ENCODE measurements at regions not wholly inside any gene's neighbourhood (a gene's known extent, or its start where the extent isn't known, plus 50 kb on each side); places are given as distances from the start of the nearest gene placed in this dataset.
"Not testable (repeated sequence)": the region's sequence is repeated elsewhere in the genome, so short reads cannot be mapped to it uniquely, and the experiment has no call there.

DNA sequence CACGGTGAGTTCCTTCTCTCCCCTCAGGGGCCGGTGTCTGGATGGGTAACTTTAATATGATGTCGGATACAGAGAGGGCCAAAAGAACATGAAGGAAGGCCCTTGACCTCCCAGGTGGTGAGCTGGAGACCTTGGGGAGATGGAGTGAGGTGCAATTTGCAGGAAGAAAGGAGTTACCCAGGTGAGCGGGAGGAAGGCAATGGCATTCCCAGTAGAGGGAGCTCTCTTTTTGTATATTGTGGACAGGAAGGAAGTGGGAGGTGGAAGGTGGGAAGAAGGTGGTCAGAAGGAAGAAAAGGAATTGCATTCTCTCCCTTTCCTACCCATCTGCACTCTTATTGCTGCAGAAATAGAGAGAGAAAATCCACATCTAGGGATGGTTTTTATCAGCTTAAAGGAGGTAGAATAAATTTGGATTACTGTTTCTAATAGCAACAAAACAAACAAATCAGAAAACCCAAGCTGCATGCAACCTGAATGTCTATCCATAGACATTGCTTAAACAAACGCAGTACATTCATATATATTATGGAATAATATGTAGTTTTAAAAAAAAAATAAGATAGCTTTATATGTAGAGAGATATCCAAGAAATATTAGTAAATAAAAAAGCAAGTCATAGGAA lies 169.0 kb upstream of the TSC22D2 start:
- H3K27ac Mint-ChIP-seq = no peak overlapping the region
- H3K27me3 Mint-ChIP-seq = peaks cover 1% of the 10 kb centered on the region
- peaks cover 0 to under 1% (median 0%) of the 10 kb centered on the region in 3 donors for H3K4me1 Mint-ChIP-seq
- H3K9me3 Mint-ChIP-seq = no peaks in the 10 kb centered on the region
- no peak overlapping the region for H3K4me3 Mint-ChIP-seq
- H3K36me3 Mint-ChIP-seq = no peaks in the 10 kb centered on the region

DNA sequence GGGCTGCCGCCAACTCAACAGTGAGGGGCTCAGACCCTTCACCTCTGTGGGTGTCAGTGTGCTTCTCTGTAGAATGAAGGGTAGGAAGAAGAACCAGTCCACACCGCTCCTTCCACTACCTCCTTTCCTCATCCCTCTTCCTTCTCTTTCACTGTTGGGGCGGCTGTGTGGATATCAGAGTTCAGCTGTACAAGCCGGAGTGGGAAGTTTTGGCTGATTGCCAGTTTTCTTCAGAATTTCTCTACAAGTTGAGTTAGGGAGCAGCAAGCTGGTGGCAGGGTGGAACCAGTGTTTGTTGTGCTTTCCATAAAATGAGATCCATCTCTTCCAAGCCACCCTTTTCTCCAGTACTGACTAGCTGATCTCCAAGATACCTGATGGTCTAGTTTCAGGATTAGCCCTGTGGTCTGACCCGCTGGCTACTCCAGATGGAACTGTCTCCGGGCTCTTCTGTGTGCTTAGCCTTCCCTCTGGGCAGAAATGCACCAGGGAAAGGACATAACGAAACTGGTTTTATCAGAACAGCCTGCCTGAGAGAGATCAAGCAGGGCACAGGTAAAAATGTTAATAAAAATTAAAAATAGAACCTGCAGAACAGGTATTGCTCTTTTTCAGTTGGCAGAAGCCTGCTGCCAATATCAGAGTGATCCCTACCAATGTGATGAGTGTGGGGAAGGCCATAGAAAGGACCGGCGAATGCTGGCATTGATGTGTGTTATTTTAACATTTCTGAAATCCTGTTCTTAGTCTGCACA lies 169.9 kb upstream of the TSC22D2 start:
- Mint-ChIP-seq H3K27me3 (peaks cover 1% of the 10 kb centered on the region), H3K4me3 (no peak overlapping the region), H3K36me3 (no peaks in the 10 kb centered on the region), H3K4me1 (no peaks in the 10 kb centered on the region), H3K9me3 (no peaks in the 10 kb centered on the region), H3K27ac (no peak overlapping the region)

DNA sequence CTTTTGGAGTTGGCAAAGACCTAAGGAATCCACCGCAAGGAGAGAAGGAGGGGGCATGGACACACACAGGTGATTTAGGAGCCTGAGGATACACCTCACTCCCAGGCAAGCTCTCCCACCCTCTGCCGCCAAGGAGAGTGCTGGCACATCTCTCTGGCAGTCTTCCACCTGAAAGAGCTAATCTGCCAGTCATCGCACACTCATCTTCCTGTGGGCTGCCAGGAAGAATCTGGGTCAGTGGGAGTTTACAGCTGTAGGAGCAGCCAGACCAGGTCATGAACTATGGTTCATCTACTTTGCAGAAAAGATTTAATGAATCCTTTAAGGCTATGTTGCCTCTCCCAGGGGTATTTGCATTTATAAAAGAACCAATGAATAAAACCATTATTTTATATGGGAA lies 170.6 kb upstream of the TSC22D2 start:
- Mint-ChIP-seq H3K27ac (no peak overlapping the region), H3K9me3 (no peaks in the 10 kb centered on the region), H3K4me1 (no peaks in the 10 kb centered on the region), H3K36me3 (no peaks in the 10 kb centered on the region), H3K27me3 (no peaks in the 10 kb centered on the region), H3K4me3 (no peak overlapping the region)

DNA sequence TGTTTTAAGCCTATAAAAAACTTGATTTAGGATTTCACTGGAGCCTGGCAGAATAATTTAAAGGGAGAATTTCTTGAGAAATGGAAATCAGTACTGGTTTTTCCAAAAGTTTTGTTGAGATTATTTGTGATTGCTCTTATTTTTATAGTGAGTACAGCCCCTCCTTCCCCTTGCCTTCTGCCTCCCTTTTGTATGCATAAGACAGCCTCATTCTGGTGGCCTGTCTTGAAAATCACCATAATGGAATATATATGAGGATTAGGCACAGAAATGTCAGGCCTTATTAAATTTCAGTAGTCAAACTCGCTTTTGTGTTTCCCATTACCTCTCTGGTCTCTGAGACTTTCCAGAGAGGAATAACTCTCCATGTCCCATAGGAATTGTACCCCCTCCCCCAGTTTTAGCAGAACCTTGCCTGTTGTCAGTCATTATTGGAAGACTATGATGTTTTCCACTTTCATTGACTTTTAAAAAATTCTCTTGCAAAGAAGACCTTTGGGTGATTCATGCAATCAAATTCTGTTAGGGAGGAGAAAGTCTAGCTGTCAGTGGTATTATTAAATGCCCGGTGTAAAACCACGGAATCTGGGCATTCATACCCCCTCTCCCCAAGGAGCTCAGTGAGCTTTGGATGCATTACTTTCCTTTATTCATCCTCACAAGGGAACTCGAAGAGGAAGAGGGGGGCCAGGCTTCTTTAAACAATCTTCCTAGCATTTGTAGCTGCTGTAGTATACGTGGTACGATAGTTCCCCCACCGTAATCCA lies 171.6 kb upstream of the TSC22D2 start:
- Mint-ChIP-seq H3K4me3 (no peak overlapping the region), H3K9me3 (no peaks in the 10 kb centered on the region), H3K36me3 (no peaks in the 10 kb centered on the region), H3K27ac (no peak overlapping the region), H3K4me1 (no peaks in the 10 kb centered on the region), H3K27me3 (no peaks in the 10 kb centered on the region)

DNA sequence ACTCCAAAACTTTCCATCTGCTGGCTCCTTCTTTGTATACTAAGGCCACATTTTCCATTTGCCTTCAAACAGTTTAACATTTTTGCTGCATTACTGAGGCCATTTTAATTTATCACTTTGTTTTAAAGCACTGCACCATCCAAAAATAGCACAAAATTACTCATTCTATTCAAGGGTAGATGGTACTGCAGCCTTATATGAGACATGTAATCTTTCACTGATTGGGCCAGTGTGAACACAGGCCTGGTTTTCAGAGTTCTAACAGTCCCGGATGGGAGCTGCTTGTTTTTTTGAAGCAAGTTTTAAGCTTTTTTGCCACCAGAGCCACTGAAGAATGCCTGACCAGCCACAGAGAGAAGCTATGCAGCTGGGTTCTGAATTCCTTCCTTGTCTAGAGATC lies 172.3 kb upstream of the TSC22D2 start:
- no peaks in the 10 kb centered on the region for H3K4me1 Mint-ChIP-seq
- H3K9me3 Mint-ChIP-seq = no peaks in the 10 kb centered on the region
- no peak overlapping the region for H3K4me3 Mint-ChIP-seq
- no peak overlapping the region for H3K27ac Mint-ChIP-seq
- H3K36me3 Mint-ChIP-seq = no peaks in the 10 kb centered on the region
- no peaks in the 10 kb centered on the region for H3K27me3 Mint-ChIP-seq

DNA sequence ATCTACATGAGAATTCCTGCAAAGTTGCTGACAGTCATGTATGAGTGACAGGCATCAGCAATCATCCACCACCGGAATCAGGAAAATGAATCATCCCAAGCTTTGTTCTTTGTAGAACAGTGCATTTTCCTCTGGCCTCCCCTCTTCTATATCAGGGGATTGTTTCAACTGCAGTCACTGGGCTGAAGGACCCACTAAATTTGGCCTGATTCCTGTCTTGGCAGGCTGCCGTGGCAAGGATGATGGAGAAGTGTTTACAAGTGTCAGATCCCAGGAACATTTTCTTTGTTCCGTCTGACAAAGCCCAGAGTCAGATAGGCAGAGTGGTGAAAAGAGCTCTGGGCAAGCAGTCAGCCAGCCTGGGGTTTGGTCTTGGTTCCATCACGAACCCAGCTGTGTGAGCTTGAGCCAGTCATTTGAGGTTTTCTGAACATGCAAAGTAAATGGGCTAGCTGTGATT lies 175.1 kb upstream of the TSC22D2 start:
- Mint-ChIP-seq H3K4me3 (no peak overlapping the region), H3K27me3 (peaks cover 3% of the 10 kb centered on the region), H3K9me3 (no peaks in the 10 kb centered on the region), H3K36me3 (no peaks in the 10 kb centered on the region), H3K27ac (peak overlapping the region in 1 of 3 donors; percentile 67), H3K4me1 (no peaks in the 10 kb centered on the region)

DNA sequence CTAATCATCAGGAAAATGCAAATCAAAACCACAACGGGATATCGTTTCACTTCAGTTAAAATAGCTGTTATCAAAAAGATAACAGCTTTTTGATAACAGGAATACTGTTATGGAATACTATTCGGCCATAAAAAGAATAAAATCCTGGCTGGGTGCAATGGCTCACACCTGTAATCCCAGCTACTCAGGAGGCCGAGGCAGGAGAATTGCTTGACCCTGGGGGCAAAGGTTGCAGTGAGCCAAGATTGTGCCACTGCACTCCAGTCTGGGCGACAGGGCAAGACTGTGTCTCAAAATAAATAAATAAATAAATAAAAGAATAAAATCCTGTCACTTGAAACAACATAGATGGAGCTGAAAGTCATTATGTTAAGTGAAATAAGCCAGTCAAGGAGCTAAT lies 178.1 kb upstream of the TSC22D2 start:
- Mint-ChIP-seq H3K27me3 (peaks cover 11% of the 10 kb centered on the region), H3K9me3 (no peaks in the 10 kb centered on the region), H3K36me3 (no peaks in the 10 kb centered on the region), H3K4me3 (no peak overlapping the region), H3K4me1 (no peaks in the 10 kb centered on the region), H3K27ac (no peak overlapping the region)

DNA sequence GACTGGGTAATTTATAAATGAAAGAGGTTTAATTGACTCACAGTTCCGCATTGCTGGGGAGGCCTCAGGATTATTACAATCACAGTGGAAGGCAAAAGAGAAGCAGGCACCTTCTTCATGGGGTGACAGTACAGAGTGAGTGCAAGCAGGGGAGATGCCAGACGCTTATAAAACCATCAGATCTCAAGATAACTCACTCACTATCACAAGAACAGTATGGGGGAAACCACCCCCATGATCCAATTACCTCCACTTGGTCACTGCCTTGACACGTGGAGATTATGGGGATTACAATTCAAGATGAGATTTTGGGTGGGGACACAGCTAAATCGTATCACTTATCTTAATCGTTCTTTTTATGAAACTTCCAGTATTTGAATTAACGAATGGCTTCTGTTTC lies 179.5 kb upstream of the TSC22D2 start:
- H3K4me3 Mint-ChIP-seq, H3K9me3 Mint-ChIP-seq, H3K4me1 Mint-ChIP-seq, H3K36me3 Mint-ChIP-seq, H3K27ac Mint-ChIP-seq: not testable (repeated sequence)
- H3K27me3 Mint-ChIP-seq = peaks cover 17% of the 10 kb centered on the region

DNA sequence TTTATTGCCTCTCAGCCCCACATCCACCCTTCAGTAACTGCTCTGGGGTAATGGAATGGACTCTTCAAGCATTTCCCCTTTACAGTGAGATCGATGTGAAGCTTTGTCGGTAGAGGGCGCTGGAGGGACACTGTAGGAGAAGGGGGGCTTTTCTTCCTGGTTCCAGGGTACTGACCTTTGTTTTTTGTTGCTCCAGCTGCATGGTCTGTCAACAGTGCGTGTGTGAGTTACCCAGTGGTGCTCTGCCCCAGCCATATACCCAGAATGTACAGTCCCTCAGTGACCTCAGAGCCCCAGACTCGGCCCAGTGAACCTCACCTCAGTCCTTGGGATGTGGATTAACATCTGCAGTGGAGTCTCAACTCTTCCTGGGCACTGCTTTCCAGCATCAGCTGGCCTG lies 180.3 kb upstream of the TSC22D2 start:
- Mint-ChIP-seq H3K27me3 (peaks cover 19% of the 10 kb centered on the region), H3K4me3 (no peak overlapping the region), H3K36me3 (no peaks in the 10 kb centered on the region), H3K9me3 (no peaks in the 10 kb centered on the region), H3K4me1 (no peaks in the 10 kb centered on the region), H3K27ac (no peak overlapping the region)

DNA sequence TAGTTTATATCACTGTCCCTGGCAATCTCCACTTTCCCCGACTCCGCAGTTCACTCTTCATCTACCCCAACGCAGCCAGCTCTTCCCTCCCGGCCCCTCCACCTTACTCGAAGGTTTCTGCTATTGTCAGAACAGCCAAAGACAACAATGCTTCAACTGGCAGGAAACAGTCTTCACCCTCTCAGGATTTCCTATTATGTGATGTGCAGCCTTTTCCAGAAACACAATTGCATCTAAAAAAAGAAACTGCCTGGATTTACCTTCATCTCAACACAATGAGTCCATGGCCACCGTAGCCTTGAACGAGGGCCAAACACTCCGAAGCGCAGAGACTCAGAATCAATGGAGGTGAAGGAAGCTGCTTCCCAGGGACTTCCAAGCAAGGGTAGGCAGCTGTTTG lies 182.1 kb upstream of the TSC22D2 start:
- no peak overlapping the region for H3K27ac Mint-ChIP-seq
- H3K4me3 Mint-ChIP-seq = no peak overlapping the region
- H3K9me3 Mint-ChIP-seq = no peaks in the 10 kb centered on the region
- no peaks in the 10 kb centered on the region for H3K36me3 Mint-ChIP-seq
- H3K4me1 Mint-ChIP-seq = peaks cover 1 to 4% (median 2%) of the 10 kb centered on the region in 3 donors
- peaks cover 25% of the 10 kb centered on the region for H3K27me3 Mint-ChIP-seq

DNA sequence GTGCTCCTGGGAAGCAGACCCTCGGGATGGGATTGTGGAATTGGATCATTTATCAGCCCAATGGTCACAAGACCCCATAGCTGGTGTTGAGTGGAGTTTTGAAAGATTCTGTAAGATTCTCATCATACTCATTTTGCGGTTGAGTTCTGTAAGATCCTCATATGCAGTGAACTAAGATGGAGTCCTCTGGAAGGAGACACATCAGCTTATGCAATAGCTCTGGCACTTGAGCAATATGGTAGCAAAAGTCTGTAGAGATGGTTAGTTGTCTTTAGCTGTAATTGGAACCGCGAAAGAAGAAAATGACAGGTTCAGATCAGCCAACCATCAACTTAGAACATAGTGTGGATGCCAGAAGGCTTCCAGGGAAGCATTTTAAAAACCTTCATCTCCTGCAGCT lies 184.5 kb upstream of the TSC22D2 start:
- Mint-ChIP-seq H3K4me3 (no peak overlapping the region), H3K36me3 (no peaks in the 10 kb centered on the region), H3K4me1 (peaks cover 1 to 9% (median 6%) of the 10 kb centered on the region in 3 donors), H3K27me3 (peaks cover 25% of the 10 kb centered on the region), H3K9me3 (no peaks in the 10 kb centered on the region), H3K27ac (no peak overlapping the region)

DNA sequence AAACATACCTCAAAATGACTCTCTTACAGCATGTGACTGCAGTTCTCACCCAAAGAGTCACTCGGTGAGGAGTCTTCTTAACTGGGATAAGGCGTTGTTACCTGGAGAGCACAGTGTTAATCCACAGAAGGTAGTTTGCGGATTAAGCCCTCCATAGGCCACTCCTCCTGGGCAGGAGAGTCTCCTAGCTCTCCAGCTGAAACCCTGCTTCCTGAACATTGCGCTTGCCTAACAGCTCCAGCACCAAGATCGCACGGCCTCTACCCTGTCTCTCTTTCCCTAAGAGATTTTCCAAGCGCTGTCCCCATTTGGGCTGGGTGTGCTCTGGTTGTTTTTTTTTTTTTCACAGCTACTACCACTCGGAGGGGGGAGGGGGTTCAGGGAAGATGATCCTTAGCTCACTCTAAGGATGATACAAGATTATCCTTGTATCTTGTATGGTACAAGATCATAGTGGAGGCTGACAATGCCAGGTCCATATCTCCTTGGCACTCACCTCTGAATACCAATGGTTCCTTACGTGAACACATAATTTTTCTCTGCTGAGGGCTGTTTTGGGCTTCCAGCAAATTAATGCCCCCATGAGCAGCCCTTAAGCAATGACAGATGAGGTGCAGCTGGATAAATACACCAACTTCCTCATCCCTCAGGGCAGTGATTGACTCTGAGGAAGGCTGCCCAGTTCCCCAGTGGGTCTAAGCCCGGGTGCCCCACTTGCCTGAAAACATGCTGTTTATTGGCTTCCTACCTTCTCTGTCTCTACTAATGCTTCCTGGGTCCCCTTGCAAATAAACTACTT lies 185.2 kb upstream of the TSC22D2 start:
- Mint-ChIP-seq H3K27me3 (peaks cover 25% of the 10 kb centered on the region), H3K27ac (no peak overlapping the region), H3K9me3 (peaks cover 0 to 3% (median 3%) of the 10 kb centered on the region in 3 donors), H3K4me3 (no peak overlapping the region), H3K36me3 (no peaks in the 10 kb centered on the region), H3K4me1 (peaks cover 1 to 9% (median 6%) of the 10 kb centered on the region in 3 donors)

DNA sequence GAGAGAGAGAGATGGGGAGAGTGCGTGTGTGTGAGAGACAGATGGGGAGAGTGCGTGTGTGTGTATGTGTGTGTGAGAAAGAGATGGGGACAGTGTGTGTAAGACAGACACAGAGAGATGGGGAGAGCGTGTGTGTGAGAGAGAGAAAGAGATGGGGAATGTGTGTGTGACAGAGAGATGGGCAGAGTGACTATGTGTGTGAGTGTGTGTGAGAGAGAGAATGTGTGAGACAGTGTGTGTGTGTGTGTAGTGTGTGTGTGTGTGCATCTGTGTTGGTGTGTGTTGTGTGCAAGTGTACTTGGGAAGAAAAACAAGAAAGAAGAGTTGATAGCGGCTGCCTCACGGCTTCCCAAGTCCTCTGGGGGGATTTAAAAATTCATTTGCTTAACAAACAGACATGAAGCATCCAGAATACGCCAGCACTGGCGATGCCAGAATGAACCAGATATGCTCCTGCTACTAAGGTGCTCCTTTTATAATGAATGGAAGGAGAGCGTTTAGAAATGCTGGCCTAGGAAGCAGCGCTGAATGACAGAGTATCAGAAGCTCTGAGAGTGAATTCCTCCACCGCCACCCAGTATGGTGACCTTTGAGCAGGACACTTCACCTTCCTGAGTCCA lies 186.1 kb upstream of the TSC22D2 start:
- Mint-ChIP-seq H3K27ac (no peak overlapping the region), H3K9me3 (peaks cover 2 to 11% (median 5%) of the 10 kb centered on the region in 3 donors), H3K4me1 (peaks cover 1 to 9% (median 6%) of the 10 kb centered on the region in 3 donors), H3K36me3 (no peaks in the 10 kb centered on the region), H3K4me3 (no peak overlapping the region), H3K27me3 (peaks cover 30% of the 10 kb centered on the region)

DNA sequence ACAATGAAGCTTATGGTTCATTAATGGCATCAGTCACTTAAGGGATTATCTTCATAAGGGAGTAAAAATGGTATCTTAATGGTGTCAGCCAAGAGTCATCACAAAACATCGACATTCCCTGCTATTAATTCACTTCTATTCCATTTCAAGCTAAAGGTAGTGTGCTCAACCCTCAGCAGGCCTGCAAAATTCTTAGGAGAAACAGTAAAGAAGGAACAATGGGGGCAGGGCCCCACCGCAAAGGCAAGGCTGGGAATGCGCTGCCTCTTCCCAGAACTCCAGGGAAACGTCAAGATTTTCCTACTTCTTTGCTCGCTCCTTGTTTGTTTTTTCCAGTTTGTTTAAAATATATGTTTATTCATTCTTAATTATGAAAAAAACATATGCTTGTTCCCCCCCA lies 187.3 kb upstream of the TSC22D2 start:
- Mint-ChIP-seq H3K36me3 (no peaks in the 10 kb centered on the region), H3K9me3 (peaks cover 2 to 12% (median 5%) of the 10 kb centered on the region in 3 donors), H3K27me3 (peaks cover 30% of the 10 kb centered on the region), H3K4me3 (no peak overlapping the region), H3K4me1 (peaks cover 1 to 9% (median 6%) of the 10 kb centered on the region in 3 donors), H3K27ac (no peak overlapping the region)
